WTC11 (cell line): ENCODE measurements at regions not wholly inside any gene's neighbourhood (a gene's known extent, or its start where the extent isn't known, plus 50 kb on each side); places are given as distances from the start of the nearest gene placed in this dataset.

Source experiments
- ATAC-seq: fragments of 200-7000 bp; cut with Tn5 transposase; 2 replicates; pipeline ENCODE4 v1.10.0; 2021; ENCODE audit warnings: mild to moderate bottlenecking, moderate library complexity
- CTCF ChIA-PET: fragments of 300-600 bp; sonication (Branson Sonifier 250); formaldehyde crosslinking; loops from one replicate; lab custom pipeline; 2021; ENCODE audit warnings: antibody characterized with exemption; lab: Charles Lee
- POLR2A ChIA-PET: fragments of 350-600 bp; sonication (Branson Sonifier 250); formaldehyde crosslinking; loops from one replicate; lab custom pipeline; 2021; ENCODE audit warnings: antibody characterized with exemption; lab: Charles Lee
- DNase-seq: peaks from one replicate; pipeline ENCODE4 v3.0.0; 2021; ENCODE audit warnings: low spot score
- H3K27ac Mint-ChIP-seq: 2 replicates; pipeline ENCODE4 v1.8.0; 2021; ENCODE audit warnings: mixed read lengths
- H3K27me3 Mint-ChIP-seq: 2 replicates; pipeline ENCODE4 v1.8.0; 2021; ENCODE audit warnings: low read depth, mild to moderate bottlenecking, moderate library complexity, mixed read lengths
- H3K36me3 Mint-ChIP-seq: 2 replicates; pipeline ENCODE4 v1.8.0; 2021; ENCODE audit warnings: mixed read lengths
- H3K4me1 Mint-ChIP-seq: 2 replicates; pipeline ENCODE4 v1.8.0; 2022; ENCODE audit warnings: mixed read lengths
- H3K4me3 Mint-ChIP-seq: 2 replicates; pipeline ENCODE4 v1.8.0; 2021; ENCODE audit warnings: mild to moderate bottlenecking, moderate library complexity, mixed read lengths
- H3K9me3 Mint-ChIP-seq: 2 replicates; pipeline ENCODE4 v1.8.0; 2021; ENCODE audit warnings: mixed read lengths
- CBFB ChIP-seq: sonication (generic); formaldehyde crosslinking; IDR thresholded peaks from 2 replicates; pipeline ENCODE4 v1.8.1; 2022; ENCODE audit warnings: mild to moderate bottlenecking, low read depth, missing genetic modification reagents
- E2F5 ChIP-seq: sonication (generic); formaldehyde crosslinking; IDR thresholded peaks from 2 replicates; pipeline ENCODE4 v1.8.1; 2022; ENCODE audit warnings: mild to moderate bottlenecking, moderate library complexity, missing genetic modification reagents
- EMX1 ChIP-seq: fragments of 250-450 bp; sonication (Bioruptor Pico); IDR thresholded peaks from 2 replicates; pipeline ENCODE4 v1.8.0; 2021; ENCODE audit warnings: mild to moderate bottlenecking
- FOXP1 ChIP-seq: sonication (generic); formaldehyde crosslinking; IDR thresholded peaks from 2 replicates; pipeline ENCODE4 v1.8.0; 2022; ENCODE audit warnings: missing genetic modification reagents, mild to moderate bottlenecking, moderate library complexity, borderline replicate concordance
- FOXP4 ChIP-seq: sonication (generic); formaldehyde crosslinking; IDR thresholded peaks from 2 replicates; pipeline ENCODE4 v1.8.0; 2022; ENCODE audit warnings: mild to moderate bottlenecking, missing genetic modification reagents
- GRHL2 ChIP-seq: fragments of 250-450 bp; sonication (Bioruptor Pico); IDR thresholded peaks from 2 replicates; pipeline ENCODE4 v1.8.0; 2022; ENCODE audit warnings: mild to moderate bottlenecking, moderate library complexity; ENCODE audit not compliant: insufficient replicate concordance, severe bottlenecking
- IRF1 ChIP-seq: sonication (generic); formaldehyde crosslinking; IDR thresholded peaks from 2 replicates; pipeline ENCODE4 v1.8.0; 2023; ENCODE audit warnings: missing genetic modification reagents
- MLX ChIP-seq: sonication (generic); formaldehyde crosslinking; IDR thresholded peaks from 2 replicates; pipeline ENCODE4 v1.8.1; 2023; ENCODE audit warnings: mild to moderate bottlenecking, missing genetic modification reagents, moderate library complexity
- NFYB ChIP-seq: sonication (generic); formaldehyde crosslinking; conservative IDR thresholded peaks from 2 replicates; pipeline ENCODE4 v1.8.0; 2022; ENCODE audit warnings: low read depth, missing genetic modification reagents
- NR2C2 ChIP-seq: sonication (generic); formaldehyde crosslinking; IDR thresholded peaks from 2 replicates; pipeline ENCODE4 v1.8.0; 2022; ENCODE audit warnings: mild to moderate bottlenecking, missing genetic modification reagents
- PRRX2 ChIP-seq: fragments of 250-450 bp; sonication (Bioruptor Pico); IDR thresholded peaks from 2 replicates; pipeline ENCODE4 v1.8.0; 2021; ENCODE audit warnings: mild to moderate bottlenecking
- SMAD4 ChIP-seq: sonication (generic); formaldehyde crosslinking; IDR thresholded peaks from 2 replicates; pipeline ENCODE4 v1.8.0; 2022; ENCODE audit warnings: mild to moderate bottlenecking, missing genetic modification reagents
- TP53 ChIP-seq: sonication (generic); formaldehyde crosslinking; IDR thresholded peaks from 2 replicates; pipeline ENCODE4 v1.8.1; 2023; ENCODE audit warnings: mild to moderate bottlenecking, missing genetic modification reagents
- ZBTB21 ChIP-seq: sonication (generic); formaldehyde crosslinking; IDR thresholded peaks from 2 replicates; pipeline ENCODE4 v1.8.1; 2023; ENCODE audit warnings: mild to moderate bottlenecking, missing genetic modification reagents, borderline replicate concordance
- ZNF121 ChIP-seq: sonication (generic); formaldehyde crosslinking; IDR thresholded peaks from 2 replicates; pipeline ENCODE4 v1.8.0; 2023; ENCODE audit warnings: missing genetic modification reagents
- ZNF138 ChIP-seq: sonication (generic); formaldehyde crosslinking; conservative IDR thresholded peaks from 2 replicates; pipeline ENCODE4 v1.8.1; 2022; ENCODE audit warnings: mild to moderate bottlenecking, moderate library complexity, missing genetic modification reagents
- ZNF219 ChIP-seq: sonication (generic); formaldehyde crosslinking; IDR thresholded peaks from 2 replicates; pipeline ENCODE4 v1.8.0; 2023; ENCODE audit warnings: missing genetic modification reagents, mild to moderate bottlenecking, borderline replicate concordance
- ZNF512 ChIP-seq: sonication (generic); formaldehyde crosslinking; IDR thresholded peaks from 2 replicates; pipeline ENCODE4 v1.8.1; 2022; ENCODE audit warnings: missing genetic modification reagents, borderline replicate concordance
- ZNF532 ChIP-seq: fragments of 250-450 bp; sonication (Bioruptor Pico); IDR thresholded peaks from 2 replicates; pipeline ENCODE4 v1.9.0; 2021; ENCODE audit warnings: mild to moderate bottlenecking, borderline replicate concordance
- ZSCAN18 ChIP-seq: fragments of 250-450 bp; sonication (Bioruptor Pico); IDR thresholded peaks from 2 replicates; pipeline ENCODE4 v2.1.2; 2022; ENCODE audit warnings: mild to moderate bottlenecking, moderate library complexity

- no peak for TF ChIP-seq TP53 (CRISPR knock-in tag)
- no peak for TF ChIP-seq E2F5
- no peak for TF ChIP-seq ZNF532 (CRISPR knock-in tag)
- TF ChIP-seq CBFB (CRISPR knock-in tag) = no peak
- no peak for TF ChIP-seq ZNF121 (CRISPR knock-in tag)
Measured at GRCh38 chr4:43943998-43944397, 504.6 kb downstream of the KCTD8 start (continued).

GRCh38 chr4:43959976-43960375 lies 488.6 kb downstream of the KCTD8 start:
- Mint-ChIP-seq H3K4me3 (no peak overlapping the region), H3K36me3 (no peaks in the 10 kb centered on the region), H3K4me1 (no peaks in the 10 kb centered on the region), H3K27ac (no peak overlapping the region)
- CTCF ChIA-PET = no interaction called here
- DNase-seq = no peak
- POLR2A ChIA-PET = no interaction called here
- no peak for TF ChIP-seq ZBTB21 (CRISPR knock-in tag)
- no peak for TF ChIP-seq SMAD4 (CRISPR knock-in tag)
- TF ChIP-seq FOXP4 (CRISPR knock-in tag) = no peak
- no peak for TF ChIP-seq FOXP1 (CRISPR knock-in tag)
- TF ChIP-seq NFYB (CRISPR knock-in tag) = no peak
- no peak for TF ChIP-seq MLX (CRISPR knock-in tag)
- TF ChIP-seq TP53 (CRISPR knock-in tag) = no peak
- no peak for TF ChIP-seq ZNF219
- TF ChIP-seq, all 79 proteins: peak for 0
- Mint-ChIP-seq H3K27me3 (no peaks in the 10 kb centered on the region), H3K9me3 (no peaks in the 10 kb centered on the region)
- no peak for ATAC-seq

- POLR2A ChIA-PET = no interaction called here
- Mint-ChIP-seq H3K9me3 (peaks cover 7% of the 10 kb centered on the region; the same call in 1 of the 2 replicates), H3K36me3 (no peaks in the 10 kb centered on the region), H3K27me3 (no peaks in the 10 kb centered on the region), H3K27ac (no peak overlapping the region), H3K4me1 (no peaks in the 10 kb centered on the region), H3K4me3 (no peak overlapping the region)
- ATAC-seq = no peak
- no peak for DNase-seq
- CTCF ChIA-PET = no interaction called here
- TF ChIP-seq GRHL2 (CRISPR knock-in tag) = no peak
- TF ChIP-seq EMX1 (CRISPR knock-in tag) = no peak
- TF ChIP-seq ZNF138 = no peak
- no peak for TF ChIP-seq ZSCAN18 (CRISPR knock-in tag)
- no peak for TF ChIP-seq PRRX2 (CRISPR knock-in tag)
- TF ChIP-seq NR2C2 (CRISPR knock-in tag) = no peak
- TF ChIP-seq ZNF512 (CRISPR knock-in tag) = no peak
- TF ChIP-seq IRF1 (CRISPR knock-in tag) = no peak
Measured at GRCh38 chr4:43968011-43968410, 480.6 kb downstream of the KCTD8 start.
